IPS-20b (cell line): ENCODE measurements at regions not wholly inside any gene's neighbourhood (a gene's known extent, or its start where the extent isn't known, plus 50 kb on each side); places are given as distances from the start of the nearest gene placed in this dataset.

Experiments used
- H3K27ac ChIP-seq: one replicate; pipeline ENCODE4 v1.5.1; 2013; ENCODE audit warnings: low read length
- H3K27me3 ChIP-seq: 2 replicates; pipeline ENCODE4 v1.6.1; 2013; ENCODE audit warnings: mild to moderate bottlenecking, low read length, inconsistent platforms; ENCODE audit not compliant: insufficient read depth
- H3K36me3 ChIP-seq: 2 replicates; pipeline ENCODE4 v1.6.1; 2013; ENCODE audit warnings: low read depth, mild to moderate bottlenecking, inconsistent platforms, low read length, moderate library complexity; ENCODE audit not compliant: insufficient read depth
- H3K4me1 ChIP-seq: 2 replicates; pipeline ENCODE4 v1.6.1; 2013; ENCODE audit warnings: mild to moderate bottlenecking, control low read depth, inconsistent platforms, low read length, moderate library complexity; ENCODE audit not compliant: insufficient read depth
- H3K4me3 ChIP-seq: 2 replicates; pipeline ENCODE4 v1.5.1; 2013; ENCODE audit warnings: mild to moderate bottlenecking, low read length, inconsistent platforms
- H3K9ac ChIP-seq: 2 replicates; pipeline ENCODE4 v1.6.1; 2013; ENCODE audit warnings: low read depth, mild to moderate bottlenecking, inconsistent platforms, low read length, moderate library complexity
- H3K9me3 ChIP-seq: 2 replicates; pipeline ENCODE4 v1.6.1; 2013; ENCODE audit warnings: mild to moderate bottlenecking, low read depth, low read length, inconsistent platforms; ENCODE audit not compliant: insufficient read depth

GRCh38 chr18:56377231-56377630, 261.2 kb downstream of the TXNL1 start:
- Histone ChIP-seq H3K9ac (no peak overlapping the region), H3K27me3 (no peaks in the 10 kb centered on the region), H3K4me1 (no peaks in the 10 kb centered on the region), H3K9me3 (no peaks in the 10 kb centered on the region), H3K36me3 (no peaks in the 10 kb centered on the region), H3K27ac (no peak overlapping the region), H3K4me3 (no peak overlapping the region)

DNA sequence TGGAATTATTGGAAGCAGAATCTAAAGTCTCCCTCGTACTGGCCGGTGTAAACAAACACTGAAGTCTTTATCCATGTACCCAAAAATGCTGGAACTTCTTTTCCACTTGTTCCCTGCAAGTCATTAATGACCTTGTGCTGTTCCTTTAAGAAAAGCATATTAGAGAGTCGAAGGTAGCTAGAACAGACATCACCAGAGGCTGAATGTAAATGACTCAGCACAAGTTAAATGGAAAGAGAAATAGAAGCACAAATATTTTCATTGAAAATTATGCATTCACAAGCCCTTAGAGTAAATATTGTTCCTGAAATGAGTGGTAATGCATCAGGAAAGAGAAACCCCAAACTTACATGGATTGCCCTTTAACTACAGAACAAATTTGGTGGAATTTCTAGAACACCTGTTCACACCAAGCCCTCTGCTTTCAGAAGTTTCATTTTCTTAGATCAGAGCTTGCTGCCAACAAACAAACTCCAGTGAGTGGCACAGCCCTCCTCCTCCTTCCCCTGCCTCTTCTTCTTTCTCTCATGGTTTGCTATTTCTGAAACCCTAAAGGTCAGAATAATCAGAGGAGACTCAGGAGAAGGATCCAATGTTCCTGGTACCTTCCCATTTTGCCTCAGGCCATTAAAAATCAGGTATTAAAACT, 264.3 kb downstream of the TXNL1 start:
- no peaks in the 10 kb centered on the region for H3K4me1 ChIP-seq
- H3K36me3 ChIP-seq: no peaks in the 10 kb centered on the region
- no peak overlapping the region for H3K9ac ChIP-seq
- H3K9me3 ChIP-seq: no peaks in the 10 kb centered on the region
- H3K27ac ChIP-seq: no peak overlapping the region
- H3K27me3 ChIP-seq: no peaks in the 10 kb centered on the region
- H3K4me3 ChIP-seq: no peak overlapping the region

- no peak overlapping the region for H3K4me3 ChIP-seq
- no peaks in the 10 kb centered on the region for H3K9me3 ChIP-seq
- no peaks in the 10 kb centered on the region for H3K4me1 ChIP-seq
- no peak overlapping the region for H3K27ac ChIP-seq
- no peak overlapping the region for H3K9ac ChIP-seq
- no peaks in the 10 kb centered on the region for H3K27me3 ChIP-seq
- no peaks in the 10 kb centered on the region for H3K36me3 ChIP-seq
Measured at GRCh38 chr18:56373601-56374000, 264.8 kb downstream of the TXNL1 start.

DNA sequence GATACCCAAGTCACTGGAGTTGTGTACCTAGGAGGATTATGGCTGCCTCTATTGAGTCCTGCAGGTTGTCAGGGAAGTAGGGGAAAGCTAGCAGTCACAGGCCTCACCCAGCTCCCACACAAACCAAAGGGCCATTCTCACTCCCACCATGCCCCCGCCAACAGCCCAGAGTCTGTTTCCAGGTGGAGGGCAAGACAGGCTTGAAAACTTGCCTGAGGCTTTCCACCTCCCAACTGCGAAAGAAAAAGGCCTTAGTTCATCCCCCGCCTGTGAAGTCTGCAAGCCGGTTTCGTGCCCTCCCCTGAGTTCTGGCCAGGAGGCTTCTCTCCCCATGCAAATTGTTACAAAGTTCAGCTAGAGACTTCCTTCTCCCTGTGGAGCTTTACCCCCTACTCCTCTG, 270.3 kb downstream of the TXNL1 start:
- H3K4me1 ChIP-seq: no peaks in the 10 kb centered on the region
- peaks cover under 1% of the 10 kb centered on the region; the same call in 1 of the 2 replicates for H3K9me3 ChIP-seq
- no peak overlapping the region for H3K9ac ChIP-seq
- H3K27me3 ChIP-seq: no peaks in the 10 kb centered on the region
- no peak overlapping the region for H3K4me3 ChIP-seq
- no peak overlapping the region for H3K27ac ChIP-seq
- no peaks in the 10 kb centered on the region for H3K36me3 ChIP-seq

- Histone ChIP-seq H3K27ac (no peak overlapping the region), H3K27me3 (no peaks in the 10 kb centered on the region), H3K4me1 (no peaks in the 10 kb centered on the region), H3K36me3 (no peaks in the 10 kb centered on the region), H3K9ac (no peak overlapping the region), H3K4me3 (no peak overlapping the region), H3K9me3 (peaks cover 20% of the 10 kb centered on the region)
Measured at GRCh38 chr18:56358608-56359280, 279.6 kb downstream of the TXNL1 start.

DNA sequence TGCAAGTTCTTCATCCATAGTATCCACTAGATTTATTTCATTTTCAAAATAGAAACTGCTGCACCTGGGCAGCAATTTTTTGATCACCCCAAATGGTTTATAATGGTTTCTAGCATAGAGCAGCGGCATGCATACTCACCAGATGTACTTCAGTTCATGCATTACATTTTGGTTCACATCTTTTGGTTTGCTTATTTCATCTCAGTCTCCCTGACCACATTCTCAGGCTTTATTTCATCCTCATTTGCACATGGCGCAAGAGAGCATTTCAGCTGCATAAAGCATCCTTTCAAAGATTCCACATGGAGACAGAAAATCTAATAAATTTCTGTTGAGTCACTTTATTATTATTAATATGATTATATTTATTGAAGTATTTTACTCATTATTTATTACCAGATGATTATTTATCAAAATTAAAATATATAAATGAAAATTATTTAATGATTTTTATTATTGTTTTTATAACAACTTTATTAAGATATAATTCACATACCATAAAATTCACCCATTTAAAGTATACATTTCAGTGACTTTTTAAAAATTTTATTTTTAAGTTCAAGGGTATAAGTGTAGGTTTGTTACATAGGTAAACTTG, 284.6 kb downstream of the TXNL1 start:
- Histone ChIP-seq H3K36me3 (no peaks in the 10 kb centered on the region), H3K4me3 (no peak overlapping the region)

DNA sequence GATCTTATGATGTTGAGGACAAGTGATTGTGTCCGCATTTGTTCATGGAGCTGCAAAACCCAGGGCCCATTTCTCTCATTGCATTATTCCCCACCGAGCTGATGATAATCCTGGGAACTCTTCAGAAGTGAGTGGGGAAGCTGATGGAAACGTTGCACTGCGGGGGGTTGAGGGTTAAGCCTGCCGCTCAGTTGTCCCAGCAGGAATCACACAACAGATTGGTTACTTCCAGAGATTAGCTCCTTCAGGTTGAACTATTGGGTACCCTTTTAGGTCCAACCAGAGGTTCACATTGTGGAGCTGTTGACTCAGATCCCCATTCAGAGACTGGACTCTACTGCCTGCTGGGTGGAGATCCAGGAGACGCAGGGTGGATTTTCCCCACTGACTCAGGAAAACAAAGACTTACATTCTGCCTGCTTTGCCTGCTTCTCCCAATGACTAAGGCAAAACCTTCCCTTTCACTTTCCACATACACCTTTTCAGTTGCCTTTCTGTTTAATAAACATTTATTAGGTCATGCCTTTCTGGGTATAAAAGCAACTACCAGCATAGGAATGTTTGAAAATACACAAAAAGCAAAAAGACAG, 286.4 kb downstream of the TXNL1 start:
- Histone ChIP-seq H3K4me3 (no peak overlapping the region), H3K9me3 (0 out of 2 replicates have a peak, but pooled peaks cover 4% of the 10 kb centered on the region), H3K9ac (no peak overlapping the region), H3K4me1 (0 out of 2 replicates have a peak, but pooled peaks cover 3% of the 10 kb centered on the region), H3K27me3 (no peaks in the 10 kb centered on the region), H3K36me3 (no peaks in the 10 kb centered on the region), H3K27ac (no peak overlapping the region)

More for the DNA sequence above, 284.6 kb downstream of the TXNL1 start:
- no peak overlapping the region for H3K9ac ChIP-seq
- H3K27me3 ChIP-seq: no peaks in the 10 kb centered on the region
- 0 out of 2 replicates have a peak, but pooled peaks cover 3% of the 10 kb centered on the region for H3K4me1 ChIP-seq
- 0 out of 2 replicates have a peak, but pooled peaks cover 4% of the 10 kb centered on the region for H3K9me3 ChIP-seq
- no peak overlapping the region for H3K27ac ChIP-seq

- H3K4me1 ChIP-seq: no peaks in the 10 kb centered on the region
- H3K9me3 ChIP-seq: no peaks in the 10 kb centered on the region
- no peaks in the 10 kb centered on the region for H3K36me3 ChIP-seq
- H3K27ac ChIP-seq: no peak overlapping the region
- H3K27me3 ChIP-seq: no peaks in the 10 kb centered on the region
- H3K9ac ChIP-seq: no peak overlapping the region
- H3K4me3 ChIP-seq: no peak overlapping the region
Measured at GRCh38 chr18:56337507-56337906, 300.9 kb downstream of the TXNL1 start.

GRCh38 chr18:56333839-56334238, 304.6 kb downstream of the TXNL1 start:
- no peaks in the 10 kb centered on the region for H3K27me3 ChIP-seq
- H3K4me3 ChIP-seq: no peak overlapping the region
- H3K36me3 ChIP-seq: no peaks in the 10 kb centered on the region
- no peaks in the 10 kb centered on the region for H3K9me3 ChIP-seq
- no peaks in the 10 kb centered on the region for H3K4me1 ChIP-seq
- no peak overlapping the region for H3K9ac ChIP-seq
- no peak overlapping the region for H3K27ac ChIP-seq

DNA sequence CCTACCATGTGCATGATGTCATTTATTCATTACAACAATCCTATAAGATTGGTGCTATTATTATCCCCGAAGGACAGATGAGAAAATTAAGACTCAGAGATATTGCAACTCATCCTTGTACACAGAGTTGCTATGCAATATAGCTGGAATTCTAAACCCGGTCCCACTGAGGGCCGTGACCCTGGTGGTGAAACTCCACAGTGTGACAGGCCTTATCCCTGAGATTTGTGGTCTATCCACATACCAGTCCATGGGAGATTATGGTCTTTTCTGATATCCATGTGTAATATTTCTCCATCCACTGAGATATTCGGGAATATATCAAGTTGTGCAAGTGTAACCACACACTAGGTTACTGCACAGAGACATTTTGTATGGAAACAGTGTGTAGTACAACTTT, 305.2 kb downstream of the TXNL1 start:
- H3K4me3 ChIP-seq: no peak overlapping the region
- no peak overlapping the region for H3K9ac ChIP-seq
- no peaks in the 10 kb centered on the region for H3K27me3 ChIP-seq
- no peaks in the 10 kb centered on the region for H3K36me3 ChIP-seq
- H3K4me1 ChIP-seq: no peaks in the 10 kb centered on the region
- no peaks in the 10 kb centered on the region for H3K9me3 ChIP-seq
- H3K27ac ChIP-seq: no peak overlapping the region

DNA sequence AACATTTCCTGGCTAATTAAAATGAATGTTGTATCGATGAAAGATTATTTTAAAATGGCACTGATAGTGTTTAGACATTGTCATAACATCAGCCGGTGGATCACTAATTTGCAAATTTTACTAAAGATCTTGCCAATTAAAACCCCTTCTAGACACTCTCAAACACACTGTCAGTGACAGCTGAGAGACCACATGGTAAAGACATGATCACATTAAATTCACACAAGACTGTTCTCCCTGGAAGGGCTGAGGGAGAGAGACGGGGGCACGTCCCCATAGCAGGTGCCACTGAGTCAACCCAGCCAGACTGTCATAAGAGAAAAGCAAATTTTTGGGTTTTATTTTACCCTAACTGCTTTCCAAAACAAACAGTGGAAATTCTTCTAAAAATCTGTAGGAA, 306.0 kb downstream of the TXNL1 start:
- no peak overlapping the region for H3K27ac ChIP-seq
- no peaks in the 10 kb centered on the region for H3K27me3 ChIP-seq
- no peaks in the 10 kb centered on the region for H3K9me3 ChIP-seq
- H3K36me3 ChIP-seq: no peaks in the 10 kb centered on the region
- H3K4me3 ChIP-seq: no peak overlapping the region
- no peaks in the 10 kb centered on the region for H3K4me1 ChIP-seq
- H3K9ac ChIP-seq: no peak overlapping the region
